GM21447 (cell line): ENCODE measurements at regions not wholly inside any gene's neighbourhood (a gene's known extent, or its start where the extent isn't known, plus 50 kb on each side); places are given as distances from the start of the nearest gene placed in this dataset.

Experiments
- ATAC-seq: cut with Tn5 transposase; IDR thresholded peaks from one replicate; pipeline ENCODE4 v1.9.1; 2021; ENCODE audit not compliant: unreplicated experiment

DNA sequence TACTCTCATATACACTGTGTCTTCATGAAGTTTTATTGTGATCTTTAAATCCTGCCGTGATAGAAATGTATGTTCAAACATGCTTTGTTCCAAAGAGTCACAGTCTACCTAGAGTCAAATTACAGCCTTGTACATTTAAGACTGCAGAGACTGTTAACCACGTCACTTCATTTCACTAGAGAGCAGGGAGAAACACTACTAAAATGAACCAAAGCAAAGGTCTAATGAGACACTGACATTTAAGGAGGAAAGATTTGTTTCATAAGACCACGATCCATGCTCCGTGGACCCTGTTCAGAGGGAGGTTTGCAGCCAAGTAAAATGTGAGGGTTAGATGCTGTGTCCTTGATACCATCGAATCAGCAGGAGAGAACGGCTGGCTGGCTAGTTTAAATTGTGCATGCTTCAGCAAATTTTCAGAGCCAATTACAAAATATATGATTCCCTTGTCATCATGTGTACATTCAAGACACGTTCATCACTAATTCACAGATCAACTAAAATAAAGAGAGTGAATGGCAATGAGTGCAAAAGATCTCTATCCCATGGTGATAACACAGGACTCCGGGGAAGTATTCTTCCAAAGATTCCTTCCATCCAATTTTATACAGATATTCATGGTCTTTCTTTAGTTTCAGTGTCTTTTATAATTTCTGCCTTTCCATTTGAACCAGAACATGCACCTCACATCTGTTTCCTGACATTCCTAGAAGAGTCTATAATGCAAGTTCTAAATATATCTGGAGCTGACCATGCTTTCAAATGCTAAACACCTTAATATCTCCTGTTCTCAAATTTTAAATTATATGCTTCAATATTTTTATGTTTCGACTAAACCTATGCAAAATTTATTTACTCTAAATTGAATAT, 960.9 kb upstream of the FAT3 start:
- no peak for ATAC-seq

DNA sequence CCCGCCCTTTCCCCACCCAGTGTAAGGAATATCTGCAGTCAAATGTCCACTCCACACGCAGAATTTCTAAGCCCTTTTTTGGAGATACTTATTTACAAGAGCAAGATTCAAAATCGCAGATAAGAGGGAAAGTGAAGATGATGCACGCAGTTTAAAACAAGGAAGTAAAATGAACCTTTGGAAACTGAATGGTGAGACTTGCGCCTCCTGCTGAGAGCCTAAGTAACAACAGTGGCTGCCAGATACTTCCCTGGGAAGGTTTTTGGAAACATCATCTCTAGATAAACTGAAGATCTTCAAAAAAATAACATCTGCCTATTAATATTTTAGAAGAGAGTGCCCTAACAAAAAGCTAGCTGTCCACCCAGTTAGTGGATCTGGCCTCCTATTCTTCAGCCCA, 963.1 kb upstream of the FAT3 start:
- ATAC-seq, result no peak

DNA sequence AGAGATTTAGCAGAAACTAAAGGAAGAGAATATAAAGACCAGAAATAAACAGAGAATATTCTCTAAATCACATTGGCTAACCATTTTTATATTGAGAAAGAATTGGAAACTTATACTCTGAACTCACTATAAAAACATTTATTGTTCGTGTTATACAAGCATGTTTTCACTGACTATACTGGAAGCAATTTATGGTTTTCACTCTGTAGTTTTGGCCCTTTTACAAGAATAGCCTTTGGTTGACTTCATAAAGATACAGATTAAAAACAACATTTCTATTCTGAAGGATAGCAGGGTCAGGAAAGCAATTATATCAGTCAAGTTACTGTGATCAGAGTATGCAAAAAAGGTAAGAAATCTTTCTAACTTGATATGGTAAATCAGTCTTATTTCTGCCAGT, 965.7 kb upstream of the FAT3 start:
- ATAC-seq, result no peak

DNA sequence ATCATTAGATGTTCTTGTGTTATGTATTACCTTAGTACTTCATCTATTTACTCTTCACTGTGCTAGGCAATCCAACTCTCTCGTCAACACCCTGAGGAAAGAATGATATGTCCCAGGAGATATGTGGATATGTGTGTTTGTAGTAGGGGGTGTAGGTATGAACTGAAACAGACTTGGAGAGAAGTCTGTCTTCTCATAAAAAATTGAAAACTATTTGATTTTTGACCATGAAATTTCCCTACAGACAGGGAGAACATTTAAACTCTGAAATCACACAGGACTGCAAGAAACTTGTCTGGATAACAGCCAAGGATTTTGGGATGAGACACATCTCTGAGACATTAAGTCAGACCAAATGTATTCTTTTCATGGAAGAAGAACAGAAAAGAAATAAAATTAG, 967.0 kb upstream of the FAT3 start:
- no peak for ATAC-seq

DNA sequence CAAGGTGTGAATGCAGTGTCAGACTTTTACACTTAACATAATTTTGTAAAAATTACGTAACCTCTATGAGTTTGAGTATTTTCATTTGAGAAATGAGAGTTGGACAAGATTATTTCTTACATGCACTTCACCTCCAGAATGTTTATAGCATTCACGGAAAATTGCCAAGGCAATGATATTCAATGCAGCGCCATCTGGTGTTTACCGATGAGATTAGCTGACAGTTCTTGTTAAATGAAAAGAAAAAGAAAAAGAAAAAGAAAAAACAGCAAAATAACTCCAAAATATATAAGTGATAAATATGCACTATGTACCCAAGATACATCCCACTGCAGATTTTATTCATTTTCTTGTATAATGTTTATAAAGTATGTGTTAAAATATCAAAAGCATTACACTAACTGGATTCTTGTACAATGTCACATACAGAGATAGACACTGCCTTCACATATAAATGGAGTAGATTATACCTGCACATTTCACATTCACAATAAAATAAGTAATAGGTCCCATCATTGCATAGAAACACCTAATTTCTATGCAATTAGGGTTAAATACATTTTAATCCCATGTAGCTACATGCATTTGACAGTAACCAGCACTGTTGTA, 976.3 kb upstream of the FAT3 start:
- no peak for ATAC-seq

DNA sequence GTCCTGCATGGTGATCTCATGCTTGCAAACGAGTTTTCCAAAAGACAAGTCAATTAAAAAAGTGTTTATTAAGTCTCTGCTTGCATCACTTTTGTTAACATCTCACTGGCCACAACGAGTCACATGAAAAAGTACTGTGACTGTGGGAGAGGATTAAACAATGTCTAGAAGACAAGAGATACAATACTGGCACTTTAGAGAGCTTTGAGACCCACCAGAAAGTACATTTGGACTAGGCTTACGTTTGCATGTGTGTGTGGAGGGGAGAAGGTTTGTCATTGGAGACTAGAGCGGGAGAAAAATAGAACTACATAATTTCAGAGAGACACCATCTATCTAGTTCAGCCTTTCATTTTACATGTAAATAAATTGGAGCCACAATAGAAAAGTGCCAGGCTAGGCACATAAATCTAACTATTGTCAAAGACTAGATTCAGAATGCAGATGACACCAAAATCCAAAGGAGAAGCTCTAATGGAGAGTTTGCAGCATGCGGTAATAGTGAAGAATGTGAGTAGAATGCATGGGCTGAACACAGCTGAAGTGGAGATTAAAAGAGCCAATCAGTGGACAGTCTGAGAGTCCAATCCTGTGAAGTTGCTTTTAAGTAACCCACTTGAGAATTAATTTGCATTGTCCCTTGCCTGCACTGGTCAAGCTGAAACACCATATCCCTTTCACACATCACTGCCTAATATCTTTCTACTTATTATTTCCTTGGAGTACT, 977.4 kb upstream of the FAT3 start:
- no peak for ATAC-seq

DNA sequence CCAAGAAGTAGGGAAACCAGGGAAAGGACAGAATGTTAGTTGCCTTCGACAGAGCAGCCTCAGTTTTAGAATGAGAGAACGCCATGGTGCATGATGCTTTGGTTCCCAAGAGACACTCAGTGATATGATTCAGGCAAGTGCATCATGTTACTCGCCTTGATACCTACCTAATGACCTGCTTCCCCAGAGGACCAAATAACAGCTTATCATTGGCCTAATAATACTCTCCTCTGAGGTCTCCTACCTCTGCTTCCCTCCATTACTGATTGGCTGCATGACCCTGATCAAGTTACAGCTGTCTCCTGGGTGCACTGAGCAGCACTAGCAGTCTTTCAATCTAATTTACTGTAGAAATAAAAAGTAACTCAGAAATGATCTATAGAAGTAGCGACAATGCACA, 979.7 kb upstream of the FAT3 start:
- no peak for ATAC-seq

DNA sequence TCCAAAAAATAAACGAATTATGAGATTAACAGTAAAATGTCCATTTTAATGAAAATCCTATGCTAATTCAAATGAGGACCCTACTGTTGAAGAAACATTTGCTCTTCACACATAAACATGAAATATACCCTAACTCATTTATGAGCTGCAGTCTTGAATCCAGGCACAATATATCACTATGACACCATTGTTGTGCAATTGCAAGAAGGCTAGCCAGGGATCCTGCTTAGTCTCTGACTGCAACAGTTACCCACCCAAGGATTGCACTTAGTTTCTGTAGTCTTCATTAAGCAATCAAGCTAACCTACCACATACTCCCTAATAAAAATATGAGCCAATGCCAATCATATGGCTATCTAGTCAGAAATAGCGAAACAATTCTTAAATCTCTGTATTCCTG, 981.0 kb upstream of the FAT3 start:
- ATAC-seq, result no peak

DNA sequence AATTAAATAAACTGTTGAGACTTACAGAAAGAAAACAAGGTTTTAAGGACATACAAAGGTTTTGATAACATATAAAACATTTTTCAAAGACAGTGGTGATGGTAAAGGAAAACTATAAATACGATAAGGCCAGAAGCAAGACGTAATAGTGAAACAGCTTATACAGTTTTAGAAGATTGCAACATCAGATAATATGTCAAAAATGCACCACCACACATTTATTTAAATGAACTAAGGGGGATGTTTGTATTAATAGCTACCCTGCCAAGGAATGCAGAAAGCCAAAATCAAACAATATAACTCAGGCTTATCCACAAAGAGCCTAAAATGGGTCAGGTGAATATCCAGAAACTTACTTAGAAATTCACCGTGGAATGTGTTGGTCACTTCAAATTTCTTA, 981.6 kb upstream of the FAT3 start:
- no peak for ATAC-seq

DNA sequence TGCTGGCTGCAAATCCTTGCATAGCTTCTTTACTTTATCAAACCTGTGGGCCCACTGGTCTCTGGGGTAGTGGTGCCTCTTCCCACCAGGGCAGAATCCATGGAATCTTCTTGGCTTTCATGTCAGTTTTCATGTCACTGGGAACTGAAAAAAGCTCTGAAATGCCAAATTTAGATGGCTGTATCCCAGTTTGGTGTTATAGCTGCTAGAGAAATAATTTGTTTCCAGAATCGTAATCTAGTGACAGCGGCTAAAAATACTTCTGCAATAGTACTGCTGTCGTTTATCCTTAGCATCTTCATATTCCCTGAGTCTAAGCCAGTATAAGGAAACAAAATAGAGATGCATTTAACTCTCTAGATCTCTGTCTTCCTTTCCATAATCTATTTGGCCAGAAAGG, 983.4 kb upstream of the FAT3 start:
- ATAC-seq, result no peak

DNA sequence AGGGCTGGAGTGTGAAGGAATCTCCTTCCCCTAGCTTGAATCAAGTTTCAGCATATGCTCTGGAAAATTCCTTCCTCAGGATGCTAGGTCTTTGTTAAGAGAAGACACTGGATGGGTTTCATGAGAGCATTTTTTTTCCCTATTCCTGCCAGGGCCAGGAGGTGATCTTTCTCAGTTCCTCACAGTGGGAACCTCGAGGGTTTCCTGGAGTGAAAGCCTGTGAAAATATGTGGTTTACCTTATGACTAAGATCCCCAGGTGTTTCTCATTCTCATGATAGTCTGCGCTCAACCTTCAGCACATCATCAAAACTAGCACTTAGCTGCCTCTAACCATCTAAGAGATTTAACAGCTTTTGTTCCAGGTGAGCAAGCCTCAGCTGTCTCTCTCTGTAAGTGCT, 985.3 kb upstream of the FAT3 start:
- ATAC-seq, result no peak

DNA sequence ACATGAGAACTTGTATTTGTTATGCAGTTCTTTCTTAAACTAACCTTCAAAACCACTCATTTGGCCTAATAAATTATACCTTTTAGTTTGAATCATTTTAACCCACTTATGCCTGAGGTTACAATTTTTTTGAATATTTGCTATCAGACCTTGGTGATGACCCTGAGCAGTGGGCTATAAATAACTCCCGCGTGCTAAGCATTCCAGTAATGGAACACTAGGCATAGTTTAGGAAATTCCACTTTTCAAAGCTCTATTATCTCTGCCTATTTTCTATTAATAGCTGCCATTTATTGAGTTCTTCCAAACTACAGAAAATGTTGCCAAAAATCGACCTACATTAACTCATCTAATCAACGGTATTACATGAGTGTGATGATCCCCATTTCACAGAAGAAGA, 993.4 kb upstream of the FAT3 start:
- no peak for ATAC-seq

DNA sequence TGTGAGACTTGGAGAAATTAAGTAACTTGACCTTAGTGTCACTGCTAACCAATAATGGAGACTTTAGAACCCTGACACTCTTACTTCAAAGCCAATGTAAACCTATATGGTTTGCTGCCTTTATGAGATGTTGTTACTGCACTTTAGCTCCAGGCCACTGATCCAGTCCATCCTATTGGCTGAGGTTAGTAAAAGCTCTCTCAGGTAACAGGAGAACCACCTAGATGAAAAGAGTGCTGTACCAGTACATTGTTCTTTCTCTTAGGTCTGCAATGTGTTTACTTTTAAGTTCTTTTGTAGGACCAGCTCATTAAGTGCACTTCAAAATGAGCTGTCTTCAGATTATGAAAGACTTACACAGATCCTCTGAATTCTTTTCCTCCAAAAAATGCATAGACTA, 994.0 kb upstream of the FAT3 start:
- ATAC-seq, result no peak

DNA sequence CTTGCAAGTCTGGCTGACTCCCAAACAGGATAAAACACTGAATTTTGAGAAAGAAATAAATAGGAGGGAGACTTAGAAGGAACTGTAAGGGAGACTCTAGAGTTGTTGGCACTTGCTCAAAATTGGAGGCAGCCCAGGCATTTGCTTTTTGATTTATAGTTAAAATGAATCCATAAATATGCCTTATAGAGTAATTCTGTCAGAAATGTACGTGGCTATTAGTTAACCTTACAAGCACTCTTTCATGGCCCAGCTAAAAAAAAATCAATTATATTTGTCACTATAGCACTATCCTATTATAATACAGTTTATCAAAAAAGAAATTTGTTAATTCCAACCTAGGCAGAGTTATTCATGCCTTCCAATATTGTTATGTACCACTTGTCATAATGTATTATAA, 1000.0 kb upstream of the CHORDC1 start:
- no peak for ATAC-seq

DNA sequence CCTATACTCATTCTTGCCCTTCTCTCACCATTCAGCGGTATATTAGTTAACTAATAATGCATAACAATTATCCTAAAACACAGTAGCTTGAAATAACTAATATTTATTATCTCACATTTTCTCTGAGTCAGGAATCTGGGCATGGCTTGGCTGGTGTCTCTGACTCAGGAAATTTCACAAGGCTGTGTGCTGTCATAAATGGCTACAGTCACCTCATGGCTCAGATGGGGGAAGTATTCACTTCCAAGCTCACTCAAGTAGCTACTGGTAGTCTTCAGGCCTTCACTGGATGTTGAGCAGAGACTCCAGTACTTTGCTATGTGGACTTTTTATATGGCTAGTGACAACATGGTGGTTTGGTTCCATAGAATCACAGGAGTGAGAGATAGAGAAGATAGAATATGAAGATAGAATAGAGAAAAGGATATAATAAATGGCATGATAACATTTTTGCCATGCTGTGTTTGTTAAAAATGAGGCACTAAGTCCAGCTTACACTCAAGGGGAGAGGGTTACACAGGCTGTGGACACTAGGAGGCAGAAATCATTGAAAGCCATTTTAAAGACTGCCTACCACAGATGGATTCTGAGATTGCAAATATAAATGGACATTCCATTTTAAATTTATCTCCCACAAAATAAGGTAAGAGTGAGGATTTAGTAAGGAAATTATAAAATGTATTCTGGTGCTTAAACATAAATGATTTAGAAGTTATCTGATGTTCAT, 997.8 kb upstream of the CHORDC1 start:
- no peak for ATAC-seq

DNA sequence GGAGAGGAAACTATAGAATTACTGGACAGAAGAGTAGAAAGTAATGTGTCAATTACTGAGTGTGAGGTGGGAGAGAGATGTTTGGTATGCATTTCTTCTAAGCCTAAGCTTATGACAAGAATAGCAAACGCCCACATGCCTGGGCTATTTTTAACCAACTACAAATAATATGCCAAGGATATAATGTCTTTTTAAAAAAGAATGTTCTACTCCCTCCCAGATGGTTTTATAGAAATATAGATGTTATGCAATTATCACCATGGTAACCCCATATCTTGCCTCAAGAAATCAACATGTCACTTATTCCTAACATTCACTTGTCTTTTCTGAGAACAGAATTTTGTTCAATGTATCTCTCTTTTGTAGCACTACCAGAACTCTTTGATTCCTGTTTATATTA, 996.7 kb upstream of the CHORDC1 start:
- no peak for ATAC-seq

DNA sequence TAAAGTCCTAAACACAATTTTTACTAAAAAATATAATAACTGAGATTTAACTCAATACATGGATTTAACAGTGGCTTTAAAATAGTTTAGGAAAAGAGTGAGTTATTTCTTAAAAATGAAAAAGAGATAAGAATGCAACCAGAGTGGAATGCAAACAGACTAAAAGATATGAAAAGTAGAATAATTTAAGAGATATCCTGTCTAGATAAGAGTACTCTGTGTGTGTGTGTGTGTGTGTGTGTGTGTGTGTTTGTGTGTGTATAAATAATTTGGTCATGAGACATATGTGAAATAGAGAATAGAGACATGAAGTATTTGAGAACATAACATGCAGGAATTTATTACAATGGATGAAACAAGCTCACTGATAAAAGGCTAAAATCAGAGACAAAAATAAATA, 986.9 kb upstream of the CHORDC1 start:
- no peak for ATAC-seq

DNA sequence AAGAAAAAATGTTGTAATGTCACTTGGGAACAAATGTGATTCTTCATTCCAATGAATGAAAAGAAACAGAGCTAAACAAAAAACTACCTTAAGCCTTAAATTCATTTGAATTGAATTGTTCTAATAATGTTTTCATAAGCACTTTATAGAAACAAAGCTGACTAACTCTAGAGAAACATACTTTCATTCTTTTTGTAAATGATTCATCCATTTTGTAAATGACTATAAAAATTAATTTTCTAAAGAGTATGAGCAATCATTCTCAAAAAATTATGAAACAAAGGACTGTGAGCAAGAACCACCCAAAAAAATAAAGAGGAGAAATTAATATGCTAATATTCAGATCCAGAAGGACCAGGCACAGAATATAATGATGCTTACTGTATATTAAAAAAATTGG, 986.5 kb upstream of the CHORDC1 start:
- ATAC-seq, result no peak

DNA sequence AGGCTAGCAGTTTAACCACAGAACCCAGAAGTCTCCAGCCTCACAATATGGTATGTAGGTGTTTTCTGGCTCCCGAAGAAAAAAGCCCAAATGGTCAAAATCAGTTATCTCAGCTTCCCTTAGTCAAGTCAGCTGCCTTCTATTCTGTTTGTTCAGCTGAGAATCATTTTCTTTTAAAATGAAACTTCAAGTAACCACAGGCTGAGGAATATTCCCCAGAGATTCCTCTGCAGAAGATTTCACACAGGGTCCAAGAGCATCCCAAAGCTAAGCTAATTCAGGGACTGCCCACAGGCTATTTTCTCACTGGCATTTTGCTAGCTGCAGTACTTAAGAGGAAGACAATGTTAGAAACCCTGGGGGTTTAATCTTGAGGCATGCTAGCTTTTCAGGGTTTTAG, 977.0 kb upstream of the CHORDC1 start:
- no peak for ATAC-seq

DNA sequence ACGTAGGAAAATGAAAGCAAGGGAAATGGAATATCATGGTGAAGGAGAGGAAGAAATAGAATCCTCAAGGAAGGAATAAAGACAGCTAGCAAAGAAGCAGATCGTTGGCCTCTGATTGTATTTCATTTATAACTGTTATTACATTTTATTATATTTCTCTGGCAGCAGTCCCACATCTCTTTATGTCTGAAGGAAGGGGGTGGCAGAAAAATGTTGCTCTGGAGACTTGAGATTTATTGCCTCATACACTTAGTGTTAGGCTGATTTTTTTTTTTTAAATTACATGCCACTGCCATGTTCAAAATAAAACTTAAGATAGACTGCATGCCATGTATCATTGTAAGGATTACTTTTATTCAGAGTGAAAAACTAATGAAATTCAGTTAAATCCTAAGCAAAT, 971.7 kb upstream of the CHORDC1 start:
- no peak for ATAC-seq

DNA sequence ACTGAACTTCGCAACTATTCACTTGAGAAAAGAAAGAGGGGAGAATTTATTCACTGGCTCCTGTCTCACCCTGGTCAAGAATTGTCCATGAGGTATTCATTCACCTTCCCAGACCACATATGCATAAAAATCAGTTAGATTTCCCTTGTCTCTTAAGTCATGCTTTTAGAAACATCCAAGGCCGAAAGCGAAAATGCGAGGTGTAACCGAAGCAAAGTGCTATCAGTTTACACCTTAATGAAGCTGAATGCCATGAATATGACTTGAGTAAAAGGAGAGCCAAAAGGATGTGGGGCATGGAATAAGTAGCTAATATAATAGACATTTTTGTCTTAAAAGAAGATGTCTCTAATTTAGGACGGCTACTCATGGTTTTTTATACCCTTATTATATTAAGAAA, 965.6 kb upstream of the CHORDC1 start:
- ATAC-seq, result no peak

DNA sequence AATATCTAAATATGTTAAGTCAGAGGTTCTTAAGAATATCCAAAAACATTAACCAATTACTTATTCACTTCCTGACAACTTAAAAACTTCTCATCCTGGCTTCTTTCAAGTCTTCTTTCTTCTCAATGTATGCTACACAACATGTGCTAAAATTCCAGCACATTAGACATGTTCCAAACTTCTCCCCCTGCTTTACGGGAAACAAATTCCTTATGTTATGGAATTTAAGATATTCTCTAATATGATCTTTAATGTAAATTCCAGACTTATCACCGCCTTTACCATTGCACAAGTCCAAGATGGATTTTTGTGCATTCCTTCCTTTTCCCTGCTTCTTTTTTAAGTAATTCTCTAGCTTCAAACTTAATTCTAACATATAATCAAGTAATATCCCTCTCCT, 964.5 kb upstream of the CHORDC1 start:
- ATAC-seq, result no peak
